MM.1S (cell line): ENCODE measurements at regions not wholly inside any gene's neighbourhood (a gene's known extent, or its start where the extent isn't known, plus 50 kb on each side); places are given as distances from the start of the nearest gene placed in this dataset.

Experiments used
- DNase-seq: peaks from one replicate; pipeline ENCODE4 v3.0.0-alpha.2; 2015
- H2AFZ ChIP-seq: fragments of 300-600 bp; sonication (generic); 2 replicates; pipeline ENCODE4 v1.6.0; 2016; ENCODE audit warnings: antibody characterized with exemption, low read length
- H3F3A ChIP-seq: fragments of 300-600 bp; sonication (generic); 2 replicates; pipeline ENCODE4 v1.6.1; 2016; ENCODE audit warnings: mild to moderate bottlenecking, antibody characterized with exemption, low read length, moderate library complexity, mixed read lengths; ENCODE audit not compliant: insufficient read depth
- H3K27ac ChIP-seq: fragments of 300-600 bp; sonication (generic); 2 replicates; pipeline ENCODE4 v1.5.1; 2016; ENCODE audit warnings: mild to moderate bottlenecking, low read length
- H3K27me3 ChIP-seq: fragments of 300-600 bp; sonication (generic); replicated peaks from 2 replicates; pipeline ENCODE4 v1.6.0; 2016; ENCODE audit warnings: low read length; ENCODE audit not compliant: insufficient read depth
- H3K36me3 ChIP-seq: fragments of 300-600 bp; sonication (generic); replicated peaks from 2 replicates; pipeline ENCODE4 v1.6.1; 2016; ENCODE audit warnings: mild to moderate bottlenecking, low read length, mixed read lengths; ENCODE audit not compliant: insufficient read depth
- H3K4me1 ChIP-seq: fragments of 300-600 bp; sonication (generic); 2 replicates; pipeline ENCODE4 v1.6.1; 2016; ENCODE audit warnings: low read length, mixed read lengths
- H3K4me2 ChIP-seq: fragments of 300-600 bp; sonication (generic); 2 replicates; pipeline ENCODE4 v1.6.0; 2016; ENCODE audit warnings: low read depth, low read length
- H3K4me3 ChIP-seq: fragments of 300-600 bp; sonication (generic); 2 replicates; pipeline ENCODE4 v1.5.1; 2016; ENCODE audit warnings: low read length, mixed read lengths
- H3K79me2 ChIP-seq: fragments of 300-600 bp; sonication (generic); 2 replicates; pipeline ENCODE4 v1.6.1; 2016; ENCODE audit warnings: mixed run types, low read length, mixed read lengths
- H3K9ac ChIP-seq: fragments of 300-600 bp; sonication (generic); 2 replicates; pipeline ENCODE4 v1.6.1; 2016; ENCODE audit warnings: low read length, mixed read lengths
- H3K9me2 ChIP-seq: fragments of 300-600 bp; sonication (generic); replicated peaks from 2 replicates; pipeline ENCODE4 v1.6.1; 2016; ENCODE audit warnings: mild to moderate bottlenecking, low read length, mixed read lengths; ENCODE audit not compliant: insufficient read depth
- H3K9me3 ChIP-seq: fragments of 300-600 bp; sonication (generic); replicated peaks from 2 replicates; pipeline ENCODE4 v1.6.1; 2016; ENCODE audit warnings: mild to moderate bottlenecking, low read length, mixed read lengths; ENCODE audit not compliant: insufficient read depth
- H4K20me1 ChIP-seq: fragments of 300-600 bp; sonication (generic); 2 replicates; pipeline ENCODE4 v1.6.1; 2016; ENCODE audit warnings: mild to moderate bottlenecking, low read length, moderate library complexity, mixed read lengths; ENCODE audit not compliant: insufficient read depth
- CTCF ChIP-seq: fragments of 300-600 bp; sonication (generic); IDR thresholded peaks from 2 replicates; pipeline ENCODE4 v1.5.1; 2016; ENCODE audit warnings: antibody characterized with exemption, low read length, mixed read lengths
- EZH2 ChIP-seq: fragments of 300-600 bp; sonication (generic); optimal IDR thresholded peaks from 2 replicates; pipeline ENCODE3; 2017; ENCODE audit warnings: low read depth, mild to moderate bottlenecking, antibody characterized with exemption, low read length, mixed read lengths
- EZH2phosphoT487 ChIP-seq: fragments of 300-600 bp; sonication (generic); IDR thresholded peaks from 2 replicates; pipeline ENCODE4 v1.6.1; 2018; ENCODE audit warnings: antibody characterized with exemption, low read length

GRCh38 chr15:63434576-63435186 is 53.0 kb upstream of the CA12 start:
- no peaks in the 10 kb centered on the region for H4K20me1 ChIP-seq
- no peak overlapping the region for H3K4me3 ChIP-seq
- no peaks in the 10 kb centered on the region for H3F3A ChIP-seq
- H2AFZ ChIP-seq = no peak overlapping the region
- no peaks in the 10 kb centered on the region for H3K9me2 ChIP-seq
- H3K27ac ChIP-seq = no peak overlapping the region
- H3K4me1 ChIP-seq = peaks cover 8% of the 10 kb centered on the region
- TF ChIP-seq CTCF = no peak
- DNase-seq = no peak
- H3K9ac ChIP-seq = no peak overlapping the region
- H3K36me3 ChIP-seq = no peaks in the 10 kb centered on the region
- no peak overlapping the region for H3K4me2 ChIP-seq
- H3K9me3 ChIP-seq = no peaks in the 10 kb centered on the region
- H3K27me3 ChIP-seq = no peaks in the 10 kb centered on the region
- no peaks in the 10 kb centered on the region for H3K79me2 ChIP-seq

GRCh38 chr15:63435204-63435820 is 53.7 kb upstream of the CA12 start:
- H4K20me1 ChIP-seq = no peaks in the 10 kb centered on the region
- H3K27ac ChIP-seq = no peak overlapping the region
- peaks cover 8% of the 10 kb centered on the region for H3K4me1 ChIP-seq
- DNase-seq = no peak
- H3K9ac ChIP-seq = no peak overlapping the region
- H3K36me3 ChIP-seq = no peaks in the 10 kb centered on the region
- no peak overlapping the region for H3K4me3 ChIP-seq
- H3K27me3 ChIP-seq = no peaks in the 10 kb centered on the region
- no peak overlapping the region for H3K4me2 ChIP-seq
- TF ChIP-seq EZH2phosphoT487 (no peak), EZH2 (no peak), CTCF (no peak)
- no peaks in the 10 kb centered on the region for H3K9me2 ChIP-seq
- no peak overlapping the region for H2AFZ ChIP-seq
- H3F3A ChIP-seq = no peaks in the 10 kb centered on the region
- H3K9me3 ChIP-seq = no peaks in the 10 kb centered on the region
- H3K79me2 ChIP-seq = no peaks in the 10 kb centered on the region

GRCh38 chr15:63436341-63436740 is 54.7 kb upstream of the CA12 start:
- H3K27ac ChIP-seq = no peak overlapping the region
- no peaks in the 10 kb centered on the region for H3K36me3 ChIP-seq
- no peaks in the 10 kb centered on the region for H3K27me3 ChIP-seq
- H2AFZ ChIP-seq = peak overlapping the region; percentile 78
- H3K4me3 ChIP-seq = no peak overlapping the region
- no peaks in the 10 kb centered on the region for H3F3A ChIP-seq
- no peaks in the 10 kb centered on the region for H3K9me3 ChIP-seq
- peaks cover 8% of the 10 kb centered on the region for H3K4me1 ChIP-seq
- no peak for DNase-seq
- H4K20me1 ChIP-seq = no peaks in the 10 kb centered on the region
- TF ChIP-seq EZH2phosphoT487 = no peak
- no peak for TF ChIP-seq EZH2
- no peak for TF ChIP-seq CTCF
- no peaks in the 10 kb centered on the region for H3K9me2 ChIP-seq
- H3K9ac ChIP-seq = no peak overlapping the region
- H3K79me2 ChIP-seq = no peaks in the 10 kb centered on the region
- peak overlapping the region; percentile 14; the same call in 1 of the 2 replicates for H3K4me2 ChIP-seq
